Activated T-cell treated with anti-CD3 and anti-CD28 coated beads, Interleukin-2, amount 50 U/mL, for 24 hours (primary cell): ENCODE measurements at regions not wholly inside any gene's neighbourhood (a gene's known extent, or its start where the extent isn't known, plus 50 kb on each side); places are given as distances from the start of the nearest gene placed in this dataset.

Source experiments
- DNase-seq: peaks from one replicate; pipeline ENCODE4 v3.0.0-alpha.2; 2020
- H3K27ac Mint-ChIP-seq: 2 replicates; pipeline ENCODE4 v1.8.0; 2020; ENCODE audit warnings: mild to moderate bottlenecking, mixed read lengths
- H3K27me3 Mint-ChIP-seq: 2 replicates; pipeline ENCODE4 v1.8.0; 2020; ENCODE audit warnings: mixed read lengths
- H3K36me3 Mint-ChIP-seq: 2 replicates; pipeline ENCODE4 v1.8.0; 2020; ENCODE audit warnings: low read depth, mixed read lengths
- H3K4me1 Mint-ChIP-seq: 2 replicates; pipeline ENCODE4 v1.8.0; 2020; ENCODE audit warnings: low read depth, mixed read lengths
- H3K4me3 Mint-ChIP-seq: 2 replicates; pipeline ENCODE4 v1.8.0; 2020; ENCODE audit warnings: mild to moderate bottlenecking, moderate library complexity, mixed read lengths
- H3K9me3 Mint-ChIP-seq: 2 replicates; pipeline ENCODE4 v1.8.0; 2020; ENCODE audit warnings: mixed read lengths

- DNase-seq = no peak
- Mint-ChIP-seq H3K27me3 (peaks cover 19% of the 10 kb centered on the region), H3K27ac (no peak overlapping the region), H3K4me3 (no peak overlapping the region), H3K4me1 (no peaks in the 10 kb centered on the region), H3K9me3 (no peaks in the 10 kb centered on the region), H3K36me3 (no peaks in the 10 kb centered on the region)
Measured at GRCh38 chr14:51478175-51478621, 173.5 kb upstream of the FRMD6 start.

DNA sequence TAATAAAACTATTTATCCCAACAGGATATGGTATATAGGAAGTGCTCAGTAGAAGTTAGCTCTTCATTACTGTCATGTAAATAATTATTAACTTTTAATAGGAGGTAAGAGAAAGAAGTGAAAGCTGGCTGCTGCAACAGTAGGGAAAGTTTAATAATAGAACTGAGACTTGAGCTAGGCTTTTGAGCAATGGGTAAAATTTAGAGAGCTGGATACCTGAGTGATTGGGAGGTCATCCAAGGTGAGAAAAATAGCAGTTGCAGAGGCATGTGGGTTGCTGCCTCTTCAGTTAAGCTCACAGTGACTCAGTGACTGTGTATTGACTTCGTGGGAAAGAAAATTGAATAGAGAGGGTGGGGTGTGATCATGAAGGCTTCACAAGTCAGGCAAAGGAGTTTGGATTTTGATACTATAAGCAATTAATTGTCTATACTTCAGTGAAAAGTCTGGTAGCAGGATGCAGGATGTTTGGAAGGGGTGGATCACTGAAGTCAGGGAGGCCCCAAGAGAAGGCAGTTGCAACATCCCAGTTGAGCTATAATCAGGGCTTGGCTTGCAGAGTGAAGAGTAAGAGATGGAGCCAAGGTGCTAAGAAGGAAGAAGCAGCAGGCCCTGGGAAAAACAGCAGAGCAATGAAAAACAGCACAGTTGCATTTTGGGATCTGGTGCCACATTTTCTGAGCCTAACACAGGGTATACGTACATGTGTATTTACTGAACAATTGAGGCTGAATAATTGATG, 172.0 kb upstream of the FRMD6 start:
- no peaks in the 10 kb centered on the region for H3K36me3 Mint-ChIP-seq
- peaks cover 14% of the 10 kb centered on the region for H3K27me3 Mint-ChIP-seq
- H3K4me1 Mint-ChIP-seq = no peaks in the 10 kb centered on the region
- H3K9me3 Mint-ChIP-seq = no peaks in the 10 kb centered on the region
- no peak overlapping the region for H3K4me3 Mint-ChIP-seq
- DNase-seq = no peak
- no peak overlapping the region for H3K27ac Mint-ChIP-seq

GRCh38 chr14:51481643-51482042, 170.1 kb upstream of the FRMD6 start:
- no peaks in the 10 kb centered on the region for H3K36me3 Mint-ChIP-seq
- no peaks in the 10 kb centered on the region for H3K9me3 Mint-ChIP-seq
- no peak for DNase-seq
- H3K27me3 Mint-ChIP-seq = no peaks in the 10 kb centered on the region
- no peak overlapping the region for H3K4me3 Mint-ChIP-seq
- no peak overlapping the region for H3K27ac Mint-ChIP-seq
- no peaks in the 10 kb centered on the region for H3K4me1 Mint-ChIP-seq

DNA sequence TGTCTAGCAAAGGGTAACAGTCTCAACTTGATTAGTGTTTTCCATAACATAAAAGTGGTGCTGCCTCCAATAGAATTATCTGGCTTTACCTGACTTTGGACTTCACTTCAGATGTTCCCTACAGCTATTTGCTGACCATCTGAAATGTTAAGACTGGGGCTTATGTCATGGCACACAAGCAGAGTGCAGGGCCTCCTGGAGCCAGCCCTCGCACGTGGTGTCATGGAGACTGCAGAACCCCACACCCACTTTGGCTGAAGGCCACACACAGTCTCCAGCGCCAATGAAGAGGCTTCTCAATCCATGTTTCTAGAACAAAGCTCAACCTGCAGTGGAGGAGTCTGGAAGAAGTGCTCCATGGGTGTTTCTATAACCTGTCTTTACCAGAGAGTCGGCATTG, 169.6 kb upstream of the FRMD6 start:
- Mint-ChIP-seq H3K4me1 (no peaks in the 10 kb centered on the region), H3K36me3 (no peaks in the 10 kb centered on the region), H3K4me3 (no peak overlapping the region), H3K27ac (no peak overlapping the region), H3K27me3 (no peaks in the 10 kb centered on the region), H3K9me3 (no peaks in the 10 kb centered on the region)
- DNase-seq = no peak

DNA sequence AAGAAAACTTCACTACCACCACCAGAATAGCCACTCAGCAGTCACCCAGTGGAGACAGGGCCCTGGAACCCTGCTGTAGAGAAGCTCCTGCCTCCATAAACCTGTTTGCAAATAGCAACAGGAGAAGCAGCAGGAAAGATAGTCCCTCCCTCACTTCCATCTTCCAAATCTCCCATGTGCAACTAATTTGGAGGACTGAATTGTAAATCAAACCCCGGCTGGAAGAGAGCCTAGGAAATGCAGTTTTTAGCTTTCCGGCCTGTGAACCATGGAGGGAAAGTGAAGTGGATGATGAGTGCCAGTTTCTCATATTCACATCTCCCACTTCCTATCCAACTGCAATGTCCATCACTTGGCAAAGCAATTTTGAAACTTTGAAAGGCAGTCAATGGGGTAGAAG, 167.2 kb upstream of the FRMD6 start:
- H3K4me3 Mint-ChIP-seq = no peak overlapping the region
- no peaks in the 10 kb centered on the region for H3K4me1 Mint-ChIP-seq
- no peak overlapping the region for H3K27ac Mint-ChIP-seq
- no peaks in the 10 kb centered on the region for H3K27me3 Mint-ChIP-seq
- no peak for DNase-seq
- H3K9me3 Mint-ChIP-seq = no peaks in the 10 kb centered on the region
- H3K36me3 Mint-ChIP-seq = no peaks in the 10 kb centered on the region

DNA sequence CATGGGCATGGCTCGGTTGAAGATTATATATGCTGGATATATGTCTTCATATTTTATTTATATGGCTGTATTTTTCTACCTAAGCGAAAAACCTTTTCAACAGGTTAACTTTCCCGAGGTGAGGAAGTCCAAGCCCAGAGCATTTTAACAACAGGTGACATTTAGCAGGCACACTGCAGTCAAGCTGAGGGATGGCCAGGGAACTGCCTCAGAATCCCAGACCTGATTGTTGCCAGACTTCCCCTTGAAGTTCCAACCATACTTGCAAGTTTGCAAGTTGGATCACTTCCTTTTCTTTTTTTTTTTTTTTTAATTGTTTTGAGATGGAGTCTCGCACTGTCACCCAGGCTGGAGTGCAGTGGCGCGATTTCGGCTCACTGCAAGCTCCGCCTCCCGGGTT, 166.0 kb upstream of the FRMD6 start:
- Mint-ChIP-seq H3K36me3 (no peaks in the 10 kb centered on the region), H3K9me3 (no peaks in the 10 kb centered on the region), H3K27me3 (no peaks in the 10 kb centered on the region), H3K27ac (no peak overlapping the region), H3K4me3 (no peak overlapping the region), H3K4me1 (no peaks in the 10 kb centered on the region)
- no peak for DNase-seq

DNA sequence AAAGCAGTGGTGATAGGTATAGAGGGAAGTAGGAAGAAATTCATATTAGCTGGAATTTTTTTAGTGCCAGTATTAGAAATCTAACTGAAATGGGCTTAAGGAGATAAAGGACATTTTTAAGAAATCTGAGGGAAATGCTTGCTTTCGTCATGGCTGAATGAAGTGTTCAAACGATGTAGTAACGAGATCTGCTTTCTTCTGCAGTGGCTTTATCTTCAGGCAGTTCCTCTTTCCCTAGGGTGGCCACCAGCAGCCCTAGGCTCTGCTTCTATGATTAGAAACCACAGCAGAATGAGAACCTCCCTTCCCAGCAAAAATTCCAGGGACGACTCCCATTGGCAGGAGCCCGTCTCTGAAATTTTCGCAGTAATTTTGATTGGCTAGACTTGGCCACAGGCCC, 163.9 kb upstream of the FRMD6 start:
- Mint-ChIP-seq H3K36me3 (no peaks in the 10 kb centered on the region), H3K9me3 (no peaks in the 10 kb centered on the region), H3K27me3 (no peaks in the 10 kb centered on the region), H3K27ac (no peak overlapping the region), H3K4me1 (no peaks in the 10 kb centered on the region), H3K4me3 (no peak overlapping the region)
- no peak for DNase-seq

DNA sequence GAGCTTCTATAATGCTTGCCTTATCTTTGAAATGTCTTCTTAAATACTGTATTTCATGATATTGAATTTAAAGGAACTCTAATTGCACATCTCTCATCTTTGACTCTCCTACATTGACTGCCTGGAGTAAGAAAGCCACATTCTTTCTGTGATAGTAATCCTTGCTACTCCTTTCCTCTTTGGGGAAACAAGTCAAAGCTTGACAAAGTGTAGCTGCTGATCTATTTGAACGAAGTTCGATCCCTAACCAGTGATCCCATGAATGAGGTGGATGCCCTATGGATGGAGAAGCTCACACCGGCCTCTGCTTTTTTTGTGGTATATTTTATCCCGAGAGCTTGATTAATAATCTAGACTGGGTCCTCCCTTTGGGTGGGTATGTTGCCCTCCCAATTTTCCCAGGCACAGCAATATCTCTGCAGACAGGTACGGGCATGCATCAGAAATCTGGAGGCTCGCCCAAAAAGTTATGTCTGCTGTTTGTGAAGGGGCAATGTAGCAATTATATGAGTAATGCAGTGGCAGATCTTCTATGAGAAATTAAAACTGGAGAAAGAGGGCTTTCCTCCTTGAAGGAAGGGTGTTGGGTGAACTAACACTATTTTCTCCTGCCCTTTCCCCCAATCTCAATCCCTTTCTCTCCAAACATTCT, 163.0 kb upstream of the FRMD6 start:
- H3K4me3 Mint-ChIP-seq = no peak overlapping the region
- H3K27me3 Mint-ChIP-seq = peaks cover 3% of the 10 kb centered on the region
- no peak for DNase-seq
- H3K4me1 Mint-ChIP-seq = no peaks in the 10 kb centered on the region
- H3K9me3 Mint-ChIP-seq = peaks cover 2% of the 10 kb centered on the region
- H3K36me3 Mint-ChIP-seq = no peaks in the 10 kb centered on the region
- H3K27ac Mint-ChIP-seq = no peak overlapping the region

DNA sequence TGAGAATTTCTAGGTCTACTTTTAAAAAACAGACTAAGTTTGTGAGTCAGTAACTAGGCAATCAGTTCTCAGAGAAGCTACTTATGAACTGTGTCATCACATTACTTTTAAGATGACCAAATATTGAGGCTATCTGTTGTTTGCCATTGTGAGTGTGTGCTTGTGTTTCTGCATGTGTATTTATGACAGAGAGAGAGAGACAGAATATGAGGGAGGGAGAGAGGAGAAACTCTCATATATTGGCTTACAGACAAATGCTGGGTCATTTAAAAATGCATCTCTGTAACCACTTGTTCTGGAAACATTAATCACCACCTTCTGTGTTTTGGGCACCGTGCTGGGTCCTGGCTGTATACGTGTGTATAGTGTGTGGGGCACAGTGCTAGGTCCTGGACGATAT, 161.5 kb upstream of the FRMD6 start:
- Mint-ChIP-seq H3K36me3 (no peaks in the 10 kb centered on the region), H3K9me3 (peaks cover 2% of the 10 kb centered on the region), H3K4me1 (no peaks in the 10 kb centered on the region), H3K27ac (no peak overlapping the region), H3K27me3 (peaks cover 10% of the 10 kb centered on the region), H3K4me3 (no peak overlapping the region)
- DNase-seq = no peak

DNA sequence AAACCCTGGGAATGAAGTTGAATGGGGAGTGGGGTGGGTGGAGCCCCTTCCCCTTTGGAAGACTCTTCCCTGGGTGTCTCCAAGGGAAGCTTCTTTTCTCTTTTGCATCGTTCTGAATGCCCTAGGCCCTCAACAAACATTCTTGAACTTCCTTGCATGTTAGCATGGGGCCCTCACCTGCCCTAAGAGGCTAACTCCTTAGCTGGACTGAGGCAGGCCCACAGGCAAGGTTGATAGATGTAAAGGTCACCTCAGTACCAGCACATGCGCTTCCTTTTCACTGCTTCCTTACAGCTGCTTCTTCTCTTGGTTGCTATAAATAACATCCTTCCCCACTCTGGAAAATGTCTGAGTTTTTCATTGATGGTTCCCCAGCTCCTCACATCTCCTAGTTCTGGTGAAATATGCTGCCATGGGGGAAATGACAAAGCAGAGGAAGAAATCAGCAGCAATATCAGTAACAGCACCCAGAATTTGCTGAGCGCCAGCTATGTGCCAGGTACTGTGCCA, 160.6 kb upstream of the FRMD6 start:
- no peak for DNase-seq
- H3K27ac Mint-ChIP-seq = no peak overlapping the region
- H3K36me3 Mint-ChIP-seq = no peaks in the 10 kb centered on the region
- H3K9me3 Mint-ChIP-seq = peaks cover 2% of the 10 kb centered on the region
- H3K27me3 Mint-ChIP-seq = peaks cover 10% of the 10 kb centered on the region
- H3K4me3 Mint-ChIP-seq = no peak overlapping the region
- H3K4me1 Mint-ChIP-seq = no peaks in the 10 kb centered on the region

DNA sequence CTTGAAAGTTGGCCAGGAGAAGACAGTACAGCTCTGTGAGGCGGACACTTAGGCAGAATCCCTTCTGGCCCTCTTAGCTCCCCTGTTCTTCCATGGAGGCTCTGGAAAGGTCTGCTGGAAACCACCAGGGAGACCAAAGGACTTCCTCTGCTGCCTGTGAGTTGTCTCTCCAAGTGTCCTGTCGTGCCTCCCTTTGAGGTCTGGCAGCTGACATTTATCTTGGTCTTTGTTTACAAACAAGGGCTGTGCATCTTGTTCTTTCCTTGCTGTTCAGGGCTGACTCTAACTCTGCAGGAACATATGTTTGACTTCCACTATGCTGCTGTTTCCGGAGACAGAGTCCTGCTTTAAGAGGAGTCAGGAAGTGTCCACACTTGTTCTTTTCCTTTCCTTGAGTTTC, 159.9 kb upstream of the FRMD6 start:
- no peak for DNase-seq

DNA sequence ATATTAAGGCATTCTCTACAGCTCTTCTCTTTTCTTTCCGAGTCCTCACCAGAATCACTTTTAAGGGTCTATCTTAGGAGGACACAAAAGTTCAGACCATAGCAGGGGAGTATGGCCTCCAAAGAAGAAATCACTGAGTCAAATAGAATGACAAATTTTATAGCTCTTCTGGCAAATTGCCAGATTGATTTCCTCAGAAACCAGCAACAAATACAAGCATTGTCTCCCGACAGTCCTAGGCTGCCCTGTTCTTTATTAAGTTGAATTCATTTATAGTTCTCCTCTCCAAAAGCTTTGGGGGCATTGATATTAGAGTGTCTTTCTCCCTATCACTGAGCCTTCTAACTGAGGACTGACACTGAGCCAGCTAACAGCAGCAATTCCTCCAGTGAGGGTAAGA, 156.4 kb upstream of the FRMD6 start:
- no peak overlapping the region for H3K27ac Mint-ChIP-seq
- H3K36me3 Mint-ChIP-seq = no peaks in the 10 kb centered on the region
- H3K4me1 Mint-ChIP-seq = no peaks in the 10 kb centered on the region
- no peak for DNase-seq
- peaks cover 4% of the 10 kb centered on the region for H3K9me3 Mint-ChIP-seq
- H3K4me3 Mint-ChIP-seq = no peak overlapping the region
- peaks cover 13% of the 10 kb centered on the region for H3K27me3 Mint-ChIP-seq

More for the DNA sequence above, 159.9 kb upstream of the FRMD6 start:
- Mint-ChIP-seq H3K4me3 (no peak overlapping the region), H3K36me3 (no peaks in the 10 kb centered on the region), H3K4me1 (no peaks in the 10 kb centered on the region), H3K27ac (no peak overlapping the region), H3K9me3 (peaks cover 3% of the 10 kb centered on the region), H3K27me3 (peaks cover 10% of the 10 kb centered on the region)

DNA sequence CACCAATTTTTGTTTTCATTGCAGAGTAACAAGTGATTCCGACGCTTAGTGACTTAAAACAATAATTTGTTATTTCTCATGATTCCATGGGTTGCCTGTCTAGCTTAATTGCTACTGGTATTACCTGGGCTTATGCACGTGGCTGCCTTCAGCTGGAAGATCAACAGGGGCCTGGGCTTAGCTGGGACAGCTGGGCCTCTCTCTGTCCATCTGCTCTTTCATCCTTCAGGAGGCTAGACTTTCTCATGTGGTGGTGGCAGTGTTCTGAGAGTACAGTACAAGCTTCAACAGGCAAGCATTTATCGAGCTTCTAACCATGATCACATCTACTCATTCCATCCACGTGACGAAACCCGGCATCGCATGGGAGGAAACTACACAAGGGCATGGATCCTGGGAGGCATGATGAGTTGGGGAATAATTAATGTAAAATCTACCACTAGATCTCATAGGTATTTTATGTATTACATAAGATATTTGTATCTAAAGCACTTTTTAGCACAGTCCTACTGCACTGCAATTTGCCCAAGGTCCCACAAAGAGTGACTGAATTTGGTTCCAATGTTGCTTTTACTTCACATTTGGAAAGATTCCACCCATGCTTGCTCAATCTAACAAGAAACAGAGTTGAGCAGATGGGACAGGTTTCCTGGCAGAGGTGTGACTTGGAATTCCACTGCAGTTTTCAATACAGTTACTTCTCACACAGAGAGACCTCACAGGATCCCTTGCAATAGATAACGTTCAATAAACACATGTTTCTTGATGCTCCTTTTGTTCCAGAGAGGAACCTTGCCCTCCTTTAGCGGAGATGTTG, 153.1 kb upstream of the FRMD6 start:
- no peak overlapping the region for H3K27ac Mint-ChIP-seq
- DNase-seq = no peak
- peaks cover 11% of the 10 kb centered on the region for H3K9me3 Mint-ChIP-seq
- no peaks in the 10 kb centered on the region for H3K36me3 Mint-ChIP-seq
- no peak overlapping the region for H3K4me3 Mint-ChIP-seq
- peaks cover 18% of the 10 kb centered on the region for H3K27me3 Mint-ChIP-seq
- no peaks in the 10 kb centered on the region for H3K4me1 Mint-ChIP-seq

GRCh38 chr14:51500776-51501175, 150.9 kb upstream of the FRMD6 start:
- Mint-ChIP-seq H3K27ac (no peak overlapping the region), H3K36me3 (no peaks in the 10 kb centered on the region), H3K4me1 (no peaks in the 10 kb centered on the region), H3K9me3 (peaks cover 11% of the 10 kb centered on the region), H3K27me3 (peaks cover 24% of the 10 kb centered on the region), H3K4me3 (no peak overlapping the region)
- DNase-seq = no peak

DNA sequence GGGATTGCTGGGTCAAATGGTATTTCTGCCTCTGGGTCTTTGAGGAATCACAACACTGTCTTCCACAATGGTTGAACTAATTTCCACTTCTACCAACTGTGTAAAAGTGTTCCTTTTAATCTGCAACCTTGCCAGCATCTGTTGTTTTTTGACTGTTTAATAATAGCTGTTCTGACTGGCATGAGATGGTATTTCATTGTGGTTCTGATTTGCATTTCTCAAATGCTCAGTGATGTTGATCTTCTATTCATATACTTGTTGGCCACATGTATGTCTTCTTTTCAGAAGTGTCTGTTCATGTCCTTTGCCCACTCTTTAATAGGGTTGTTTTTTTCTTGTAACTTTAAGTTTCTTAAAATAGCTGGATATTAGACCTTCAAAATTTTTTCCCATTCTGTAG, 150.0 kb upstream of the FRMD6 start:
- no peaks in the 10 kb centered on the region for H3K36me3 Mint-ChIP-seq
- H3K4me3 Mint-ChIP-seq = no peak overlapping the region
- no peak overlapping the region for H3K27ac Mint-ChIP-seq
- peaks cover 32% of the 10 kb centered on the region for H3K27me3 Mint-ChIP-seq
- DNase-seq = no peak
- peaks cover 10% of the 10 kb centered on the region for H3K9me3 Mint-ChIP-seq
- no peaks in the 10 kb centered on the region for H3K4me1 Mint-ChIP-seq
